ENCODE measurements at regions not wholly inside any gene's neighbourhood (a gene's known extent, or its start where the extent isn't known, plus 50 kb on each side); places are given as distances from the start of the nearest gene placed in this dataset.

DNA sequence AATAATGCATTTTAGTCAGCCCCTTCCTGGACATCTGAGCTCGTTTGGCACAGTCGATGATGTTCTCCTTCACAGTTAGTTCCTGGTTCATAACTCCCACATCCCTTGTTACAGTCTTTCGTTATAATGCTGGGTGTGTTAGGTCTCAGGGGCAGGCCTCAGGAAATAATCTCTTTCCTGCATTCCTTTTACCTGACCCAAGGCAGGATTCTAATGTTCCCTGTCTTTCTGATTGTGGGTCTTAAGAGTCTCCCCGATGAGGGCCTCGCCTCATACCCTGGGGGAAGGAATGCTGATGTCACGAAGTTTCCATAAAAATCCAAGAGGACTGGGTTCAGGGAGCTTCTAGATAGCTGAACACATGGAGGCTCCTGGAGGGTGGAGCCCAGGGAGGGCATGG, 104.0 kb upstream of the CARMIL1 start:
- intact Hi-C loops (cut with micrococcal nuclease) = loop anchor here (5.0 kb wide), 1 partner anchor 138 kb away; no protein-coding TSS in a partner anchor

DNA sequence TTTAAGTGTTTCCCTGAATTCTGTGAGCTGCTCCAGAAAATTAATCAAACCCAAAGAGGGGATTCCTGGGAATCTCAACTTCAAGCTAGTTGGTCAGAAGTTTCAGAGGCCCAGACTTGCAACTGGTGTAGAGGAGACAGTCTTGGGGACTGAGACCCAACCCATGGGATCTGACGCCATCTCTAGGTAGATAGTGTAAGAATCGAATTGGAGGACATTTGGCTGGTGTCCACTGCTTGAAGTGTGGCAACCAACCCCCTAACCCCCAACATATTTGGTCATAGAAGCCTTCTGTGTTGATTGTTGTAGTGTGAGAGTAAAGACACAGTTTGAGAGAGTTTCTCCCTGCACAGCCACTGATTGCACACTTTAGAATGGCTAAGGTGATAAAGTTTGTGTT, 103.5 kb upstream of the CARMIL1 start:
- intact Hi-C loops (cut with micrococcal nuclease) = loop anchor here (1.0 to 5.0 kb wide), 2 partner anchors 37 to 138 kb away; no protein-coding TSS in a partner anchor

DNA sequence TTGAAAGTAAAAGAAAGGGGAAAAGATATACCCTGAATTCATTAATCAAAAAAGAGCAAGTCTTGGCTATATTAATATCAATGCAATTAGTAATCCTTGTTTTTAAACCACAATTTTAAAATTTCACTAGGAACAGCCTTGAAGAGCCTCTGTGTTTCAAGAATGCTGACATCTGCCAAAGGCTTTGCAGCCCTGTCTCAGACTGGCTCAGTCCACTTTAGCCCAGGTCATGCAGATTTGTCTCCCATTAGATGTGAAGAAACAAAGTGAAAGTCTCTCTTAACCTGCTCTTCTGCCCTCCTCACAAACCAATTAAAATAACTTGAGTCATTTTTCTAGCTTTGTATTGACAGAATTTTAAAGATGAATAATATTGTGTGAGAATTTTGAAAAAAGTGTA, 102.7 kb upstream of the CARMIL1 start:
- intact Hi-C loops (cut with micrococcal nuclease) = loop anchor here (1.0 to 5.0 kb wide), 2 partner anchors 38 to 139 kb away; no protein-coding TSS in a partner anchor

DNA sequence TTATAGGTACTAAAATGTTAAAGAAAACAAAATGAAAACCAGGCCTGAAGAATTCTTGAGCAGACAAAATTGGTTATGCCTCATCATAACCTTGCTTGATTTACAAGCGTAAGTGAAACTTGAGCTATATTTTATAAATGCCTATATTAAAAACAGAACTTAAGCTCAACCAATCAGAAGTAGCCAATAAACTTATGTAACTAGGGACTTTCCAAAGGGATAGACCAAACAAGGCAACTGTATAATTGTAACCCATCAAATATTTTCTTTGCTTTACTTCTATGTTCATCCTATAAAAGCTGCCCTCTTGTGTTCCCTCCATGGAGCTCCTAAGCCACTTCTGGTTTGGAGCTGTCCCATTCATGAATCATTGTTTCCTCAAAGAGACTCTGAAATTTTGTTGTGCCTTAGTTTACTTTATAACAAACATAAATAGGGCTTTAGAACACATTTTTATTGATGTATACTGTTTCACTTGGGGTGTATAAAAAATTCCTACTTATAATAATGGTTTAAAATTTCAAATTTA, 101.6 kb upstream of the CARMIL1 start:
- intact Hi-C loops (cut with micrococcal nuclease) = loop anchor here (5.0 kb wide), 1 partner anchor 140 kb away; no protein-coding TSS in a partner anchor

DNA sequence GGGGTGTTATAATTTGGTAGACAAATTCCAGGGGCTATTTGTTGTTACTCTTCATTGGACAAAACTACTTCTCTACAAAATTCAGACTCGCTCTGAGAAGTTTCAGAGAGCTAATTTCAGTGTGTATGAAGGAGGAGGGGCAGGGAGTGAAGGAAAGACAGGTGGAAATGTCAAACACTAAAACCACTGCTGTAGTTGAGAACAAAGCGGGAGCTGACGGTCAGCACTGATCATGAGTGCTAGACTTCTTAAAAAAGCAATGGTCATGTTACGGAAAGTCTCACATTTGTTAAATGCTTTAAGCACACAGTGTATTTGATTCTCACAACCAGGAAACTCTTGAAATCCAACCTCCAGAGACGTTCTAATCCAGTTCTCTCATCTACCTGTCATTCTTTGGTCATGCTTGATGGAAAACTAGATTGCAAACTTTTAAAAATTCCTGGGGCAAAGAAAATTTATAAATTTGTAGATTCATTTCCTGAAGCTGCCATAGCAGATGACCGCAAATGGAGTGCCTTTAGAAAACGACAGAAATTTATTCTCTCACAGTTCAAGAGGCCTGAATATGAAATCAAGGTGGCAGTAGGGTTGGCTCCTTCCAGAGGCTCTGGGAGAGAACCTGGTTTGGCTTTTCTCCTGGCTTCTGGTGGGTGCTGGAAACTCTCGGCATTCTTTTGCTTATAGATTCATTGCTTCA, 100.7 kb upstream of the CARMIL1 start:
- intact Hi-C loops (cut with micrococcal nuclease) = loop anchor here (5.0 kb wide), 1 partner anchor 141 kb away; no protein-coding TSS in a partner anchor

DNA sequence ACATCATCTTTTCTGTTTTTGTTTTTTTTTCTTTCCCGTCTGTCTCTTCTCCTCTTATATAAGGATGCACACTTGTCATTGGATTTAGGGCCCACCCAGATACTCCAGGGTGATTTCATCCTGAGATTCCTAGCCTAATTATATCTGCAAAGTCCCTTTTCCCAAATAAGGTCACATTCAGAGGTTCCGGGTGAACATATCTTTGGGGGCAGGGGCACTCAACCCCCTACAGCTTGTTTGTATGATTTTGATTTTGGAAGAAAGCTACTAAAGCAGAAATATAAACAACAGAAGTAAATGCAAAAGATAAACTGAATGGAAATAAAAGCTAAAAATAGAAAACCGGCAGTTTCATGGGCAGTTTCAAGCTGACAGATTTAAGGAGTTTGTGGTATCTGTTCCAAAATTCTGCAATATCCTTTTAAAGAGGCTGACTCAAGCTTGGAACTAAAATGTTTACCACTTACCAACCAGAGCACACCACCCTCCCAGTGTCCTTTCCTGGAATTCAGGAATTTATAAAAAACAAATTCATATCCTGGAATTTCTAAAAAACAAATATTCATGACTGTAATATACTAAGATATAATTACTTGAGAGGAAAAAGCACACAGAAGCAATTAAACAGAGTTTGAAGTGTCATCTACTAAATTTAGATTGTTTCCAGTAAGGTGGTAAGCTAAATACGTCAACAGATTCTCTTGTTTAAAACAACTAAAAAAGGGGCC, 100.0 kb upstream of the CARMIL1 start:
- intact Hi-C loops (cut with micrococcal nuclease) = loop anchor here (5.0 kb wide), 1 partner anchor 142 kb away; no protein-coding TSS in a partner anchor

DNA sequence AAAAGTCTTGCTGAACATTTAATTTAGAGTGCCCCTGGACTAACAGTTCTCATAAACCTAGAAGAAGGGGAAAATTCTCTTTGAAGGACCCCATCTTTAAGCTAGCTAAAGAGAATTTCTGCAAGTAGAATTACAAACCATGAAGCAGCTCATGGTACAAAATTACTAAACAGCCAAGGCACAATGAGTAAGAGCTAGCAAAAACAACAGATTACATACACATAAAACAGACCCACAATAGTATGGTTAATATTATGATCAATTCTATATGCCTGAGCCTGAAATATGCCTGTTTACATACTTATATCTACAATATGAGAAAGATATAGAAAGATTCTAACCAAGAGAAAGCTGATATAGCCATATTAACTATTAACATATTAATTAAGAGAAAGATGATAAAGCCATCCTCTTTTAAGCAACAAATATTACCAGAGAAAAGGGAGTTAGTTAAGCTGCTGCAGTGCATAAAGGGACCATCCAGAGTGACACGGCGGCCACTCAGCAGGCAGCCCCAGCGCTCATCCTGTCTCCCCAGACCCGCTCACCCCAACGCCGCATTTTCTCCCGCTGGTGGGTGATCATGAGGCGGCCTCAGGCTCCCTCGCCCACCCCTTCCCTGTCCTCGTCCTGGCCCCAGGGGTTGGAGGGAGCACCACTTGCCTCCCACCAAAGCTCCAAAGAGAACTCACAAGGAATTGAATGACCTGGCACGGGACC, 98.4 kb upstream of the CARMIL1 start:
- intact Hi-C loops (cut with micrococcal nuclease) = loop anchor here (2.0 kb wide), 1 partner anchor 14 kb away; no protein-coding TSS in a partner anchor

DNA sequence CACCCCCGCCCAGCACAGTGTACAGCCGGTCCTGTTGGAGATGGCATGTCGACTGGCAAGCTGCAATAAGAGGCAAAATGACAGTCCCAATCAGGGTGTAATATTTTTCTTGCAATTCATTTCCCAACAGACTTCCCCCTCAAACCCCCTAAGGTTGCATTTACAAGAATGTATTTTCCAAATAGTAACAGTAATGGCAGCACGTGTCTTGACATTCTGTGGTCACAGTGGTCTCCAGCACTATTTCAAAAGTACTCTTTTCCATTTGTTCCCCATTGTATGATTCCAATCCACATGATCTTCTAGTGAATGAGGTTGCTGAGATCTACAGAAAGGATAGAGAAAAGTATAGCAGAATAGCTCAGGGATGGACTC, 97.8 kb upstream of the CARMIL1 start:
- intact Hi-C loops (cut with micrococcal nuclease) = loop anchor here (2.0 kb wide), 1 partner anchor 15 kb away; no protein-coding TSS in a partner anchor

DNA sequence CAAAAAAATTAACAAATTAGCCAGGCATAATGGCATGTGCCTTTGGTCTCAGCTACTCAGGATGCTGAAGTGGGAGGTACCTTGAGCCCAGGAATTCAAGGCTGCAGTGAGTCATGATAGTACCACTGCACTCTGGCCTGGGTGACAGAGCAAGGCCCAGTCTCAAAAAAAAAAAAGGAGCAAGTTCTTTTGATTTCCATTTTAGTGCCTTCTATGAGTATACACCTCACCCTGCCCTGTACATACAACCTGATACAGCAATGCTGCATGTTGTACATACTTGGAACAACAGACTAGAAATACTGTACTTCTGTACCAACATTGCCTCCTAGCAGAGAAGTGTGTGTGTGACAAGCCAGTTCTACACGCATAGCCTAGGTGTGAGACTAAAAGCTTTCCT, 97.3 kb upstream of the CARMIL1 start:
- intact Hi-C loops (cut with micrococcal nuclease) = loop anchor here (2.0 kb wide), 1 partner anchor 15 kb away; no protein-coding TSS in a partner anchor

DNA sequence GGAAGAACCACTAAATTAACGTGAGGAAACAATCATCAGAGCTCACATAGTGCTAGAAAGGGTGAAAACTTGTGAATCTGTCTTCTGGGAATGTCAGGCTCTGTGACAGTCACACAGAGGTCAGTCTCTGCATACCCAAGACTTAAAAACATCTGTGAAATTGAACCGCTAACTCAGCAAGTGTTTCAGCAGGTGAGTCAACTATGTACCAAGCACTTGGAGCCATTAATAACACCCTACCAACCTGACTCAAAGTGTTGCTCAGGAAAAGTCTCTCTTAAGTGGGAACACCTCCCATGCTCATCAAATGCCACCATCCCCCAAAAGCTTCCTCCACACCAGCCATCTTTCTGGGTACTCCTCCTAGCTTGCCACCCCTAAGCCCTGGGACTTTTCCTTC, 92.3 kb upstream of the CARMIL1 start:
- intact Hi-C loops (cut with micrococcal nuclease) = no loop called here

DNA sequence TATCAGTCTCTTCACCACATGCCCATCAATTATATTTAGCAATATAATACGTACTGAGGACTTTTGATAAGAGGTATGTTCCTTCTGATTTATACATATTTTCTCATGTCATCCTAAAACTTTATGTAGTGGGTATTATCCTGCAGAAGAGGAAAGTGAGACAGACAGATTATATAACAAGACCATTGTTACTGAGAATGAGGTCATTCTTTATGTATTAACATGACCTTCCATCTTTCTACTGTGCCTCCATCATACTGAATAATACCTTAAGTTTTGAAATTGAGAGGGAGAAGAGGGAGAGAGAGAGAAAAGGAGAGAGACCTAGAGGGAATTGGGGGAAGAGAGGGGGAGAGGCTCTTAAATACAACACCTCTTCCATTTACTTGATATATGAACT, 90.9 kb upstream of the CARMIL1 start:
- intact Hi-C loops (cut with micrococcal nuclease) = no loop called here

DNA sequence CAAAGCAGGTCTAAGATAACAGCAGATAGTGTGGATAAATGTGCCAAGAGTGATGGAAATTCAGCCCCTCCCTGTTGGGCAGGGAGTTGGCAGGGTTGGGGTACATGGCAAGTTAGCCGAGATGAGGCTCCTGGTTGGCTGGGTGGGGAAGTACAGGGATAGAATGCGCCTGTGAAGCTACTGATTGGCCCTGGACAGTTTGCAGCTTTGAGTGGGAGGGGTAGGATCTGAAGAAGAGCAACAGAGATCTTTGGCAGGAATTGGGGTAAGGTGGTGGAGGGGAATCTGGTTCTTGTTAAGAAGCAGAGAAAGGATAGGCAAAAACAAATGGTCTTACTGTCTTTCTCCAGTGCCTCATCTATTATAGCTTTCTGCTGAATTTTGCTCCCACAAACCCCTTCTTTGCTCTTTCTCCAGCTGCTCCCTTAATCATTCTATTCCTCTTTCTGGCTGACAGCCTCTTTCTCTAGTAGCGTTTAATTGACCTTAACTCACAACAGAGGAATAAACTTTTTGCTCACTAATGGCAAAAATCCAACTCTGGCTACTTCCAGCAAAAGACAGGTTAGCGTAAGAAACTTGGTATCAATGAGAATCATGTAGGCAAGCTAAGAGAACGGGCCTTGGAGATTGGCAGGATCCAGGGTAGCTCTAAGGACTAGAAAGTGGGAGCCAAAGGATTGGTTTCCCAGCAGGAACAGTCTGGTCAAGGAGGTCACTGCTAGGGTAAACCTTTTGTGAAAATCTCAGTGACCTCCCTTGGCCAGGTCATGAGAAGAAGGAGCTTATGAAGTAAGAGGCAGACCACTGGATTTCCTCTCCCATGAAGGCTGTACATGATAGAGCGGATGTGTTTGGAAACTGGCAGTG, 86.3 kb upstream of the CARMIL1 start:
- intact Hi-C loops (cut with micrococcal nuclease) = no loop called here

DNA sequence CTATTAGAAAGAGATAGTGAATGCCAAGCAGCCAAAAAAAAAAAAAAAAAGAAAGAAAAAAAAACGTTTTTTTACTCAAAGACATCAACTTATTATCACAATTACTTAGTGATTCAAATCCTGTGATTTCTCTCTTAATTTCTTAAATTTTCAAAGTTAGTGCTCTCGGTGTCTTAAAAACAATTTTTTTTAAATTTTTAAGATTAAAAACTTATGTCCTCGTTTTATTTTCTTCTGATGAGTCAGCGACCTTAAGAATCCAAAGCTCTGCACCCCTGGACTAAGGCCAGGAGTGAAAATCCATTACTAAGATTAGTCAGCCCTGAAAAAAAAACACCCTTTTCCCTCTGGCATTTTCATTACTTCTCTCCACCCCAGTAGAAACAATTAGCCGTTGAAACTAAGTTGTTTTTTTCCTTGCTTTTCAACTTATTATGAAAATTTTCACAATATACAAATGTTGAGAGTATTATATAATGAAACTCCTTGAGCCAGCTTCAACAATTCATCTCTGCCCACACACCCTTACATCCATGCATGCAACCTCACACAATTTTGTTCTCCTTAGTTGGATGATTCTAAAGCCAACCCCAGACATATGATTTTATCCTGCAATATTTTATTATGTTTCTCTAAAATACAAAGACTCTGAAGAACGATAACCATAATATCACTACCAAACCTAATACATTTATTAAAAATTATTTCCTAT, 85.6 kb upstream of the CARMIL1 start:
- intact Hi-C loops (cut with micrococcal nuclease) = no loop called here

DNA sequence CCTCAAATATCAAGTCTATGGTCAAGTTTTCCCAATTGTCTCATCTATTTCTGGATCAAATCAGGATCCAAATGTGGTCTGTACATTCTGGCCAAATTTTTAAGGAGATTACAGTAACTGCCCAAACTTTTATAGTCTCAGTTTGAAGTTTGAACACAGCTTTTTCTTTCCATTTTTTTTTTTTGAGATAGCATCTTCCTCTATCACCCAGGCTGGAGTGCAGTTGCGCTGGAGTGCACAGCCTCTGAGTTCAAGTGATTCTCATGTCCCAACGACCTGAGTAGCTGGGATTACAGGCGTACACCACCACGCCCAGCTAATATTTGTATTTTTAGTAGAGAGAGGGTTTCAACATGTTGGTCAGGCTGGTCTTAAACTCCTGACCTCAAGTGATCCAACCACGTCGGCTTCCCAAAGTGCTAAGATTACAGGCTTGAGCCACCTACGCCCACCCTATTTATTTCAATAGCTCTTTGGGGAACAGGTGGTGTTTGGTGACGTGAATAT, 84.9 kb upstream of the CARMIL1 start:
- intact Hi-C loops (cut with micrococcal nuclease) = no loop called here

DNA sequence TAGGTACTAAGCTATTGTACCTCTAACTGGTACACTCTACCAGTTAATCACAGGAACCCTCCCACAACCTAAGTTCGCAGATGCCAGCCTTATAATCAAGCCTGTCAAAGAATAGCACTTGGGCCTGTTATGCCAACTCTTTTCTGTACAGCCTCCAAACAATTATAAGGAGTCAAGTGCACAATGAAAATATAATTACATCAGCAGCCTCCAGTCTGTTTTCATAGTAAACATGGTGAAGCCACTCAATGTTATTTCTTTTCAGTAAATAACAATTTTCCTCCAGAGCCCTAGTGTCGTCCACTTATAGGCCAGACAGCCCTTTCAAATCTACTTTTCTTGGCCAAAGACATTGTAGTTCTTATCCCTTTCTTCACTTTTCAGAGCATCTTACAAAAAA, 82.7 kb upstream of the CARMIL1 start:
- intact Hi-C loops (cut with micrococcal nuclease) = no loop called here

DNA sequence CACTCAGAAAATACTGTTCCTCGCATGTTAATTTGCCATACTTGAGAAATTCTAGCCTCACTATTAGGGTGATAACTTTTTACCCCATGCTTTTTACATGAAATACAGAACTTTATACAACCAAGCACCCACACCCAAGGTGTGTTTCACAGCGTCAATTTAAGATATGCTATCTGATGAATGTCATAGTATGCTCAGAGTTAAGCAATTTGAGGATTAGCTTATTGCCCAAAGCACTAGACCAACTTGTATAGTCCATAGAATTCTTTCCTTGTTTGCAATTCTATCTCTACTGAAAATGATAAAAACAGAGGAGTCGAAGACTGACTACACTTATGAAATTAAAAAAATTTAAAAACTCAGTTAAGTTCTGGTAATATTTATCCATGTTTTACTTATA, 82.1 kb upstream of the CARMIL1 start:
- intact Hi-C loops (cut with micrococcal nuclease) = no loop called here

DNA sequence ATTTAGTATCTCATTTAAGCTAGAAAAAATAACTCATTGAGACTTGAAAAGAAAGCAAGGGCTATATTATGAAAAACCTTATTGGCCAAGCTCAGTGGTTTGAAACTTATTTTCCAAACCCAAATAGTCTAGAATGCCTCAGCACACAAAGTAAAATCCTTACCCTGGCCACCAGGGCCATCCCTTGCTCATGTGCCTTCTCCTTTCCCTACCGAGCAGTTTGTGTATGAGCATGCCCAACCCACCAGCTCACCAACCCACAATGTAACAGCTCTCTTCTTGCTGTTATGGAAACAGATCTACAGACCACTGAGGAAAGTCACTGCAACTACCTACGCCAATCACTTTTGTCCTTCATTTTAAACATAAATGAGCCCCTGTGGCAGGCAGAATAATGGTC, 79.6 kb upstream of the CARMIL1 start:
- intact Hi-C loops (cut with micrococcal nuclease) = no loop called here

DNA sequence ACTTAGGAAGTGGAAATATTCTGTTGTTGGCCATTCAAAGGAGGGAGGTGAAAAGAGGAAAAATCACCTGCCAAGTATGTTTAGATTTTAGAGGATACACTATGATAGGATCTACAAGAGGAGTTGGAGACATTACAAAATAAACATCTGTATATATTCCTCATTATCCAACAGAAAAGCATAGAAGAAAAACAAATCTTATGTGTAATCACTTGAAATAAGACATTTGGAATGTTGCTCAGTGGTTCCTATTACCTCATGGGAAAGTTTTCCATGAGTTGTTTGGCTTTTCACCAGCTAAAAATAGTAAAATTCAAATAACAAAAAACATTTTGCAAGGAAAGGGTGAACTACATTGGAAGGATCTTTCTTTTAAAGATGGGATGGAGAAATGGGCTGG, 76.7 kb upstream of the CARMIL1 start:
- intact Hi-C loops (cut with micrococcal nuclease) = no loop called here

DNA sequence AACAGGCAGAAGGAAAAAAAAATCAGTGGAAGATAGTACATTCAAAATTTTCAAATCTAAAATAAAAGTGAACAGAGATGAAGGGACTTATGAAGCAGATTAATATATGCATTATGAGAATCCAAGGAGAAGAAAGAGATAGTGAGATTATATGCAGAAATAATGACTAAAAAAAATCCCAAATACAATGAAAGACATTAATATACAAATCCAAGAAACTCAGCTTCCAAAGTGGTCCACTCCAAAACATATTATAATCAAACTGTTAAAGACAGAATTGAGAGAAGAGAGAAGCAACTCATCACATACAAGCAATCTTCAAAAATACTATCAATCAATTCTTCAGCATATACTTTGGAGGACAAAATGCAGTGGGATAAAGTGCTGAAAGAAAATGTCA, 73.5 kb upstream of the CARMIL1 start:
- intact Hi-C loops (cut with micrococcal nuclease) = no loop called here

Measured in T-helper 1 cell treated with Interleukin-12 subunit alpha and Interleukin-12 subunit beta and Interleukin-4 antibody, amounts not matched to agents 30 ng/mL and 1 ng/mL, for 36 hours (primary cell).